Esophagus squamous epithelium (tissue), 4 donors: ENCODE measurements at regions not wholly inside any gene's neighbourhood (a gene's known extent, or its start where the extent isn't known, plus 50 kb on each side); places are given as distances from the start of the nearest gene placed in this dataset.

Experiments
- POLR2A ChIP-seq, 4 donors: fragments of 450-650 bp; IDR thresholded peaks; one replicate each; pipeline ENCODE4 v1.6.1; 2017; ENCODE audit warnings: antibody characterized with exemption in 4 of 4, mild to moderate bottlenecking in 4 of 4, moderate library complexity in 3 of 4
- TF ChIP-seq, protein P1 (sequence below), 6 experiments: fragments of 450-650 bp in 4 of 6; fragments of 200-600 bp in 2 of 6; sonication (generic) in 2 of 6; IDR thresholded peaks; one replicate each; pipeline ENCODE4 v1.5.1; 2016 to 2019; ENCODE audit warnings: antibody characterized with exemption in 6 of 6, mild to moderate bottlenecking in 4 of 6, moderate library complexity in 4 of 6

DNA sequence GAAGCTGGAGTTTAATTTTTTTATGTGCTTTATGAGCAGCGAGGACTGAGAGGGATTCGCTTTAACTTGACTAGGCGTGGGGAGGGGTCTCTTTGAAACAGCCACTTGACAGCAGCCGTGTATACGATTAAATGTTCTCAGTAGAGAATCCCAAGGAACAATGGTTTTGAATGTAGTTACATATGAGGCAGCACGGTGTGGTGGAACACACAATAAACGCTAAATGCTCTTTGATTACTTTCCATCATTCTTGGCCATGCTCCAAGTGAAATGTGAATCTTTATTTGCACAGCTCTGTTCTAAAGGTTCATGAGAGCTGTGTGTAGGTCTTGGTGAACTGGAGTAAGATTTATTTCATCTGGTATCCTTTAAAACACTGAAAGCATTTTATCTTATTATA is 251.4 kb upstream of the TGFBR2 start:
- TF ChIP-seq POLR2A (IDR thresholded peaks at IDR 0.05) = no peak
- TF ChIP-seq, protein P1, sequence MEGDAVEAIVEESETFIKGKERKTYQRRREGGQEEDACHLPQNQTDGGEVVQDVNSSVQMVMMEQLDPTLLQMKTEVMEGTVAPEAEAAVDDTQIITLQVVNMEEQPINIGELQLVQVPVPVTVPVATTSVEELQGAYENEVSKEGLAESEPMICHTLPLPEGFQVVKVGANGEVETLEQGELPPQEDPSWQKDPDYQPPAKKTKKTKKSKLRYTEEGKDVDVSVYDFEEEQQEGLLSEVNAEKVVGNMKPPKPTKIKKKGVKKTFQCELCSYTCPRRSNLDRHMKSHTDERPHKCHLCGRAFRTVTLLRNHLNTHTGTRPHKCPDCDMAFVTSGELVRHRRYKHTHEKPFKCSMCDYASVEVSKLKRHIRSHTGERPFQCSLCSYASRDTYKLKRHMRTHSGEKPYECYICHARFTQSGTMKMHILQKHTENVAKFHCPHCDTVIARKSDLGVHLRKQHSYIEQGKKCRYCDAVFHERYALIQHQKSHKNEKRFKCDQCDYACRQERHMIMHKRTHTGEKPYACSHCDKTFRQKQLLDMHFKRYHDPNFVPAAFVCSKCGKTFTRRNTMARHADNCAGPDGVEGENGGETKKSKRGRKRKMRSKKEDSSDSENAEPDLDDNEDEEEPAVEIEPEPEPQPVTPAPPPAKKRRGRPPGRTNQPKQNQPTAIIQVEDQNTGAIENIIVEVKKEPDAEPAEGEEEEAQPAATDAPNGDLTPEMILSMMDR (IDR thresholded peaks at IDR 0.05) = no peak
